NCI-H146 (cell line): ENCODE measurements at regions not wholly inside any gene's neighbourhood (a gene's known extent, or its start where the extent isn't known, plus 50 kb on each side); places are given as distances from the start of the nearest gene placed in this dataset.

Experiments used
- DNase-seq: peaks from one replicate; lab custom pipeline; 2025; lab: John Stamatoyannopoulos, UW

DNA sequence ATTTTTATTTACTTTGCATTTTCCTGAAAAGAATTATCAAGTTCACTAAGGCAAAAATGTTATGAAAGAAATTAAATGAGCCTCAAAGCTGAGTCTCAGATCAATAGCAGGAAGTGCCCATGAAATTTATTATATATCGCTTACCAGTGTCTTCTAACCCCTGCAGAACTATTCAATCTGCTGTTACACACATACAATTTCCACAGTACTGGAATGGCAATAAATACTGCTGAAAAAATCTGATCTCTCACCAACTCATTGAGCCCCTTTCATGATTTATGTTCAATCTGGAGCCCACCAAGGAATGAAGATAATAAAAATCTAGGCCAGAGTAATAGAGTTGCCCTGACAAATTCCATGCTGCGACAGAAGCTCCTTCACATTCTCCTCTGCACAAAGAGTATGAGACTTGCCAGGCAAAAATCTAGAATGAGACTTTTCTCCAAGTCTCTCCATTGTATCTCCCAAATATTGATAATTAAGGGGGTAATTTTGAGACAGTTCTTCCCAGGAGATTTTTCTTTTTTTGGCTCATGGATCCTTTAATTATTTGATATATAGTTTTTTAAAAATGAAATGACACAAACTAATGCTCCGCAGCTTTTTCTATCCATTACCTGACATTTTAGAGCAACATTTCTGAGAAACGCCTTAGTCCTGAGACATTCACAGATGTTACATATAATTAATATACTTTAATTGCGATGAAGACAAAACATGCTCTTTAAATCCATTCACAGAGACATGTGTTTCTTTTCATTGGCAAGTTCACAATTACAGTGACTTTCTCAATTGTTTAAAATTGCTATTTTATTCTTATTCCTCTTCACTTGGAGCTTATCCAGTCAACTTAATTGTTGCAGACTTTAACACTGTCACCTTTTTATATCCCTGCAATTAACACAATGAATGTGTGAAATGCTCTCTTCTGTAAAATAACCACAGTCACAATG lies 1020.4 kb downstream of the CBLN2 start:
- DNase-seq = no peak

GRCh38 chr18:71505526-71505925 lies 1038.6 kb downstream of the CBLN2 start:
- no peak for DNase-seq

- DNase-seq = no peak
Measured at GRCh38 chr18:71503222-71503621, 1040.9 kb downstream of the CBLN2 start.

GRCh38 chr18:71485611-71486010 lies 1058.5 kb downstream of the CBLN2 start:
- no peak for DNase-seq

GRCh38 chr18:71471963-71472725 lies 1072.0 kb downstream of the CBLN2 start:
- no peak for DNase-seq

DNA sequence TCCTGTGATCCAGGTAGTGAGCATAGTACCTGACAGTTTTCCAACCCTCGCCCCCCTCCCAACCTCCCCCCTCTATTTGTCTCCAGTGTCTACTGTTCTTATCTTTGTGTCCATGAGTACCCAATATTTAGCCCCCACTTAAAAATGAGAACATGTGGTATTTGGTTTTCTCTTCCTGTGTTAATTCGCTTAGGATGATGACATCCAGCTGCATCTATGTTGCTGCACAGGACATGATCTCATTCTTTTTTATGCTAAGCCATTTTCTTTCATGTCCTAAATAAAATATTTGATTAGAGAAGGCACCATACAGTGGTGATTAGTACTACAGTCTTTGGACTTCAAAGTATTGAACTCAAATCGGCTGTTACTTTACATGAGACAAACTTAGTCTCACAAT lies 1087.9 kb downstream of the CBLN2 start:
- DNase-seq = peak; percentile 16

DNA sequence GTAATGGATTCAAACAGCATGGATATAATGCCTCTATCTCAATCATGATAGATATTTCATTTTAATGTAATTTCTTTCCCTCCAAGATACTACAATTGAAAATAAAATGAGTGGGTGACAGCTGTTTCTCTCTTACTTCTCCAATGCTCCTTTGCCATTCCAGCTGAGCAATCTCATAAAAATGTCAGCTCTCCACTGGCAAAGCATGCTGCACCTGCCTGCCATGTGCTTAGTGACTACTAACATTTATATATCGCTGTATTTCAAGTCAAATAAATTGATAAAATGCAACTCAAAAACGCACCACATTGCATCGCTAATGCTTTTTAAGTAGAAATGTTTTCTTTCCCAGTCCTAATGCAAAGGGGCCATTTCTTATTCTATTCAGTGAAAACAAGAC lies 1093.9 kb downstream of the CBLN2 start:
- DNase-seq = peak; percentile 58

GRCh38 chr18:71443706-71444480 lies 1100.2 kb downstream of the CBLN2 start:
- no peak for DNase-seq

GRCh38 chr18:71442731-71443141 lies 1101.4 kb downstream of the CBLN2 start:
- no peak for DNase-seq

- no peak for DNase-seq
Measured at GRCh38 chr18:71441156-71441555, 1103.0 kb downstream of the CBLN2 start.

DNA sequence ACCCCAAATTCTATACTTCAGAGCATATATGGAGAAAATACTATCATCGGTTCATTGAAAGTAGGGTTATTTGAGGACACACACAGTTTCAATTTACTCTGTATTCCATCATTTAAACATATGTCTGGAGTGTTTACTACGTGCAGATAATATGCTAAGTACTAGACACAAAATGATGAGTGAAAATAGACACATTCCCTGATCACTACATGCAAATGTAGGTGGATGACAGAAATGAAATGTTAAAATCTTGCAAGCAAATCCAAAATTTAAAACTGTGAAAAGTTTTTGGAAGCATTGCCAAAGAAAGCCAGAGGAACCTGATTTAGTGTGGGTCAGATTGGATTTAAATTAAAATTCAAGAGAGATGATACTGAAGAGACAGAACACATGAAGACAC lies 1106.6 kb downstream of the CBLN2 start:
- no peak for DNase-seq

- no peak for DNase-seq
Measured at GRCh38 chr18:71433373-71433772, 1110.8 kb downstream of the CBLN2 start.

- no peak for DNase-seq
Measured at GRCh38 chr18:71431689-71432088, 1112.5 kb downstream of the CBLN2 start.

GRCh38 chr18:71431171-71431570 lies 1113.0 kb downstream of the CBLN2 start:
- no peak for DNase-seq

- no peak for DNase-seq
Measured at GRCh38 chr18:71426441-71426840, 1117.7 kb downstream of the CBLN2 start.

DNA sequence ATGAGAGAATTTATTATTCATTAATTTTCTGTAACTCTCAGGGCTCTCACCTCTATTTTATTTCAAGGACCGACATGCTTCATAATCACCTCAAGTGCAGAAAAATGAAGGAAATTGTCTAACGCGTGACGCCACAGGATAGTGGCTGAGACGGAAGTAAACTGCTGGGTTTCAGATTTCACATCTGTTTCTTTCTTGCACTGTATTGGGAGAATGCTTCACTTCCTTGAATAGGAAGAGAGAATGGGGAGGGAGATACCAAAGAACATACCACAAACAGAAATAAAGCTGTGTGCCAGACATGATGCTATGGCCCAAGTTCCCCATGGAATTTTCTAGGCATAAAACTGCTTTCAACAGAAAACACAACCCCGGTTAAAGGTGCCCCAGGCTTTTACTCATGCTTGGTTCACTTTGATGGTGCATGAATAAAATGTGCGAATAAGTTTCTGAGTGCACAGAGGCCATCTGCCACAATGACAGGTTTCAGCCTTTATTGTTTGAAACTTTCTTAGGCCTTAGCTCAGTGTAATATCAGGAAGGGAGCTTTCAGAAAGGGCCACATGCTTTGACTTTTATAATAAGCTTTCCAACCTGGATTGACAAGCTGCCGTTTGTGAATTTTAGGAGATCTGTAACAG lies 1116.4 kb downstream of the SOCS6 start:
- no peak for DNase-seq

- DNase-seq = no peak
Measured at GRCh38 chr18:71403501-71403900, 1114.7 kb downstream of the SOCS6 start.

GRCh38 chr18:71398531-71398930 lies 1109.7 kb downstream of the SOCS6 start:
- DNase-seq = peak; percentile 86

DNA sequence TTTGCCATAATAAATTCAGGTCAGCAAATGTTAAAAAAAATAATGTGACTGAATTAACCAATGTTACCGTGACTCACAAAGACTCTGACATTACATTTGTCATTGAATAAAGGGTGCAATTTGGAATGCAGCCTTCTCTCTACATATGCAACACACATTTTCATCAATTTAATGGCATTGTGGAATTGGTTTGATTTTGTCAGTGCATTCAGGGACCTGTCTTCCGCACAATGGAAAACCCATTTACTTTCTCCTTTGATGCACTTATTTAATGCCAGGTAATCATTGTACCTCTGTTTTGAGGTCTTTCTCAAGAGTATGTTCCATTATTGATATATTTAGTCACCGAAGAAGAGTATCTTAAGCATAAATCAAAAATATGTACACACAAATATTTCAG lies 1099.3 kb downstream of the SOCS6 start:
- DNase-seq = no peak

GRCh38 chr18:71374294-71375000 lies 1085.6 kb downstream of the SOCS6 start:
- DNase-seq = no peak

- peak; percentile 84 for DNase-seq
Measured at GRCh38 chr18:71371951-71372605, 1083.2 kb downstream of the SOCS6 start.
